ENCODE measurements at regions not wholly inside any gene's neighbourhood (a gene's known extent, or its start where the extent isn't known, plus 50 kb on each side); places are given as distances from the start of the nearest gene placed in this dataset.

- Histone ChIP-seq H3K27me3 (ENCODE audit: control insufficient read depth in 2 of 2, insufficient read depth in 2 of 2, low read length in 2 of 2) (no peaks in the 10 kb centered on the region), H3K27ac (ENCODE audit: low read depth in 1 of 2, low read length in 2 of 2) (no peak overlapping the region), H2AFZ (ENCODE audit: insufficient read depth, low read depth, low read length, poor library complexity, severe bottlenecking) (no peak overlapping the region), H3K9ac (ENCODE audit: insufficient read depth, low read length, poor library complexity, severe bottlenecking) (no peak overlapping the region), H4K20me1 (ENCODE audit: insufficient read depth, low read length) (no peaks in the 10 kb centered on the region), H3K36me3 (replicated peaks in 1 of 2; ENCODE audit: control insufficient read depth in 1 of 2, insufficient read depth in 2 of 2, low read length in 2 of 2) (no peaks in the 10 kb centered on the region), H3K9me3 (replicated peaks in 1 of 2; ENCODE audit: control insufficient read depth in 1 of 2, insufficient read depth in 1 of 2, low read length in 2 of 2) (no peaks in the 10 kb centered on the region), H3K4me1 (ENCODE audit: control insufficient read depth in 1 of 2, insufficient read depth in 2 of 2, low read length in 2 of 2) (no peaks in the 10 kb centered on the region), H3K4me3 (replicated peaks in 1 of 3; ENCODE audit: low read depth in 2 of 3, low read length in 3 of 3) (no peak overlapping the region), H3K79me2 (ENCODE audit: insufficient read depth, low read length) (no peaks in the 10 kb centered on the region), H3K4me2 (replicated peaks; ENCODE audit: extremely low read depth, low read length, poor library complexity, severe bottlenecking) (no peak overlapping the region)
- Mint-ChIP-seq H3K9me3 (peaks cover 0 to 7% (median under 1%) of the 10 kb centered on the region in 7 donors), H3K36me3 (no peaks in the 10 kb centered on the region), H3K27ac (no peak overlapping the region), H3K27me3 (ENCODE audit: low read depth in 3 of 3) (peaks cover 0 to 3% (median 0%) of the 10 kb centered on the region in 3 donors), H3K4me1 (peaks cover 5% of the 10 kb centered on the region), H3K4me3 (no peak overlapping the region)
- WGBS (ENCODE audit: insufficient coverage): 100% methylated on average over 5 of the region's 12 CpGs
- intact Hi-C loops (cut with micrococcal nuclease): no loop called here
- no peak for DNase-seq
- no peak for TF ChIP-seq CTCF (IDR thresholded peaks at IDR 0.05)
Measured at GRCh38 chr13:40313269-40314200, 352.9 kb downstream of the FOXO1 start.

- Histone ChIP-seq H3K79me2 (ENCODE audit: insufficient read depth, low read length) (no peaks in the 10 kb centered on the region), H3K4me3 (replicated peaks in 1 of 3; ENCODE audit: low read depth in 2 of 3, low read length in 3 of 3) (no peak overlapping the region), H3K4me2 (replicated peaks; ENCODE audit: extremely low read depth, low read length, poor library complexity, severe bottlenecking) (no peak overlapping the region), H3K27ac (ENCODE audit: low read depth in 1 of 2, low read length in 2 of 2) (no peak overlapping the region), H3K36me3 (replicated peaks in 1 of 2; ENCODE audit: control insufficient read depth in 1 of 2, insufficient read depth in 2 of 2, low read length in 2 of 2) (no peaks in the 10 kb centered on the region), H3K9ac (ENCODE audit: insufficient read depth, low read length, poor library complexity, severe bottlenecking) (no peak overlapping the region), H2AFZ (ENCODE audit: insufficient read depth, low read depth, low read length, poor library complexity, severe bottlenecking) (no peak overlapping the region), H4K20me1 (ENCODE audit: insufficient read depth, low read length) (no peaks in the 10 kb centered on the region), H3K9me3 (replicated peaks in 1 of 2; ENCODE audit: control insufficient read depth in 1 of 2, insufficient read depth in 1 of 2, low read length in 2 of 2) (no peaks in the 10 kb centered on the region), H3K4me1 (ENCODE audit: control insufficient read depth in 1 of 2, insufficient read depth in 2 of 2, low read length in 2 of 2) (no peaks in the 10 kb centered on the region), H3K27me3 (ENCODE audit: control insufficient read depth in 2 of 2, insufficient read depth in 2 of 2, low read length in 2 of 2) (no peaks in the 10 kb centered on the region)
- H3K9me3 Mint-ChIP-seq: peaks cover 0 to 7% (median 0%) of the 10 kb centered on the region in 7 donors
- H3K36me3 Mint-ChIP-seq: no peaks in the 10 kb centered on the region
- intact Hi-C loops (cut with micrococcal nuclease): no loop called here
- no peak for TF ChIP-seq CTCF (IDR thresholded peaks at IDR 0.05)
- peaks cover 0 to 3% (median 0%) of the 10 kb centered on the region in 3 donors for H3K27me3 Mint-ChIP-seq (ENCODE audit: low read depth in 3 of 3)
- H3K4me3 Mint-ChIP-seq: no peak overlapping the region
- DNase-seq: no peak
- 76% methylated on average over 7 of the region's 10 CpGs for WGBS (ENCODE audit: insufficient coverage)
- H3K27ac Mint-ChIP-seq: no peak overlapping the region
- peaks cover 5% of the 10 kb centered on the region for H3K4me1 Mint-ChIP-seq
Measured at GRCh38 chr13:40315416-40316064, 350.9 kb downstream of the FOXO1 start.
